ENCODE measurements at regions not wholly inside any gene's neighbourhood (a gene's known extent, or its start where the extent isn't known, plus 50 kb on each side); places are given as distances from the start of the nearest gene placed in this dataset.

- no peak for TF ChIP-seq MAX (IDR thresholded peaks at IDR 0.05; ENCODE audit: insufficient read depth, insufficient read length)
- no peak for TF ChIP-seq CTCF (IDR thresholded peaks at IDR 0.05; ENCODE audit: extremely low read depth in 1 of 2, insufficient read depth in 1 of 2, low read depth in 1 of 2, low read length in 2 of 2)
- TF ChIP-seq FOS (IDR thresholded peaks at IDR 0.05; ENCODE audit: borderline replicate concordance, insufficient read depth, low read length) = no peak
- TF ChIP-seq POLR2A (IDR thresholded peaks at IDR 0.05; ENCODE audit: low read depth, low read length) = no peak
- no peak for TF ChIP-seq EZH2 (IDR thresholded peaks at IDR 0.05; ENCODE audit: borderline replicate concordance, low read depth, low read length, severe bottlenecking)
- no peak for TF ChIP-seq GATA2 (IDR thresholded peaks at IDR 0.05; ENCODE audit: insufficient read depth, insufficient read length, low read depth, low read length)
- no peak for TF ChIP-seq POLR2AphosphoS5 (IDR thresholded peaks at IDR 0.05; ENCODE audit: insufficient read depth, low read depth, low read length)
- TF ChIP-seq JUN (IDR thresholded peaks at IDR 0.05; ENCODE audit: borderline replicate concordance, insufficient read depth, insufficient read length, low read depth) = no peak
- no peak for FAIRE-seq
- H2AFZ ChIP-seq (ENCODE audit: low read depth, low read length) = no peak overlapping the region
Measured at GRCh38 chr6:6804843-6805615, 216.5 kb downstream of the LY86 start.

More at GRCh38 chr6:6804843-6805615, 216.5 kb downstream of the LY86 start:
- H3K4me2 ChIP-seq (ENCODE audit: insufficient read depth, low read length) = no peak overlapping the region
- no peak overlapping the region for H3K9ac ChIP-seq (replicated peaks; ENCODE audit: extremely low read depth, insufficient read depth, low read length)
- dilution Hi-C loops (cut with MboI; ENCODE audit: extremely low pct_ligation_motif_present, low sequenced_read_pairs) (no loop called here), intact Hi-C loops (cut with micrococcal nuclease) (no loop called here)
- no peaks in the 10 kb centered on the region for H3K79me2 ChIP-seq (ENCODE audit: control insufficient read depth, insufficient read depth, low read length)
- DNase-seq (ENCODE audit: low read depth, low spot score) = no peak
- H3K4me1 ChIP-seq (ENCODE audit: control insufficient read depth, extremely low read depth, insufficient read depth, low read length) = no peaks in the 10 kb centered on the region
- no peak overlapping the region for H3K27ac ChIP-seq (ENCODE audit: insufficient read depth, low read depth, low read length)
- no peaks in the 10 kb centered on the region for H4K20me1 ChIP-seq (replicated peaks; ENCODE audit: control insufficient read depth, extremely low read depth, insufficient read depth, low read length)
- ChIA-PET POLR2A (no interaction called here), CTCF (interaction anchor here (0.9 to 1.1 kb wide), 3 partner anchors 8 to 108 kb away, joined by 3 read pairs; no protein-coding TSS in a partner anchor)
- no peak overlapping the region for H3K4me3 ChIP-seq (replicated peaks in 1 of 3; ENCODE audit: insufficient read depth in 1 of 3, low read depth in 1 of 3, low read length in 3 of 3)
- H3K9me1 ChIP-seq (replicated peaks; ENCODE audit: control insufficient read depth, extremely low read depth, insufficient read depth, low read length) = no peaks in the 10 kb centered on the region
- no peaks in the 10 kb centered on the region for H3K9me3 ChIP-seq (replicated peaks; ENCODE audit: control insufficient read depth, insufficient read depth, low read length)
- BruUV-seq (replicated peaks) = no TSS peak
- peaks cover 4 to 12% of the 10 kb centered on the region in 2 experiments for H3K27me3 ChIP-seq (ENCODE audit: control insufficient read depth in 2 of 2, insufficient read depth in 2 of 2, low read length in 2 of 2)
- no peaks in the 10 kb centered on the region for H3K36me3 ChIP-seq (ENCODE audit: control insufficient read depth in 2 of 2, extremely low read depth in 1 of 2, insufficient read depth in 2 of 2, low read length in 2 of 2)
